H9 (cell line): ENCODE measurements at regions not wholly inside any gene's neighbourhood (a gene's known extent, or its start where the extent isn't known, plus 50 kb on each side); places are given as distances from the start of the nearest gene placed in this dataset.

Source experiments
- DNase-seq: peaks from one replicate; pipeline ENCODE4 v3.0.0-alpha.2; 2017
- H2AFZ ChIP-seq: one replicate; pipeline ENCODE4 v1.6.1; 2013; ENCODE audit warnings: mild to moderate bottlenecking, low read length, control low read depth, moderate library complexity
- H2AK5ac ChIP-seq: 2 replicates; pipeline ENCODE4 v1.6.1; 2013; ENCODE audit warnings: low read length, control low read depth, mixed read lengths; ENCODE audit not compliant: insufficient read length
- H2BK120ac ChIP-seq: one replicate; pipeline ENCODE4 v1.6.1; 2013; ENCODE audit warnings: low read depth, mild to moderate bottlenecking, low read length, control low read depth, inconsistent platforms; ENCODE audit not compliant: poor library complexity, severe bottlenecking
- H2BK12ac ChIP-seq: 2 replicates; pipeline ENCODE4 v1.6.1; 2013; ENCODE audit warnings: low read length, control low read depth, mixed read lengths, low read depth; ENCODE audit not compliant: insufficient read length
- H2BK15ac ChIP-seq: 2 replicates; pipeline ENCODE4 v1.6.1; 2013; ENCODE audit warnings: low read depth, low read length, control low read depth
- H2BK20ac ChIP-seq: one replicate; pipeline ENCODE4 v1.6.1; 2013; ENCODE audit warnings: low read depth, mild to moderate bottlenecking, low read length, control low read depth, inconsistent platforms; ENCODE audit not compliant: poor library complexity, severe bottlenecking
- H2BK5ac ChIP-seq: 2 replicates; pipeline ENCODE4 v1.6.1; 2013; ENCODE audit warnings: low read length, control low read depth, mixed read lengths; ENCODE audit not compliant: insufficient read length
- H3K14ac ChIP-seq: 2 replicates; pipeline ENCODE4 v1.6.1; 2013; ENCODE audit warnings: low read length, control low read depth; ENCODE audit not compliant: insufficient read depth
- H3K18ac ChIP-seq: 2 replicates; pipeline ENCODE4 v1.6.1; 2013; ENCODE audit warnings: low read depth, mild to moderate bottlenecking, mixed read lengths, low read length, control low read depth; ENCODE audit not compliant: insufficient read length
- H3K23ac ChIP-seq: 2 replicates; pipeline ENCODE4 v1.6.1; 2013; ENCODE audit warnings: low read length, control low read depth, mixed read lengths, low read depth; ENCODE audit not compliant: insufficient read length
- H3K23me2 ChIP-seq: 2 replicates; pipeline ENCODE4 v1.6.1; 2013; ENCODE audit warnings: low read depth, mild to moderate bottlenecking, mixed read lengths, low read length, control low read depth; ENCODE audit not compliant: insufficient read length, poor library complexity, severe bottlenecking
- H3K27ac ChIP-seq: 2 replicates; pipeline ENCODE4 v1.5.1; 2013; ENCODE audit warnings: low read length, control low read depth, mixed read lengths, low read depth; ENCODE audit not compliant: insufficient read length
- H3K27me3 ChIP-seq: 2 replicates; pipeline ENCODE4 v1.6.1; 2013; ENCODE audit warnings: low read length, control low read depth, inconsistent platforms; ENCODE audit not compliant: insufficient read depth
- H3K4ac ChIP-seq: 2 replicates; pipeline ENCODE4 v1.6.1; 2013; ENCODE audit warnings: low read depth, mild to moderate bottlenecking, control low read depth, inconsistent platforms, low read length, moderate library complexity
- H3K4me1 ChIP-seq: 2 replicates; pipeline ENCODE4 v1.6.1; 2013; ENCODE audit warnings: low read length, control low read depth, inconsistent platforms; ENCODE audit not compliant: insufficient read depth
- H3K4me2 ChIP-seq: 2 replicates; pipeline ENCODE4 v1.6.1; 2013; ENCODE audit warnings: low read length, control low read depth, mixed read lengths; ENCODE audit not compliant: insufficient read length, insufficient read depth
- H3K56ac ChIP-seq: 2 replicates; pipeline ENCODE4 v1.6.1; 2013; ENCODE audit warnings: low read depth, mild to moderate bottlenecking, mixed read lengths, low read length, control low read depth; ENCODE audit not compliant: insufficient read length
- H3K79me1 ChIP-seq: 2 replicates; pipeline ENCODE4 v1.6.1; 2013; ENCODE audit warnings: low read depth, mild to moderate bottlenecking, moderate library complexity, low read length, control low read depth, inconsistent platforms; ENCODE audit not compliant: insufficient read depth, poor library complexity, severe bottlenecking
- H3K79me2 ChIP-seq: 2 replicates; pipeline ENCODE4 v1.6.1; 2013; ENCODE audit warnings: low read length, control low read depth, inconsistent platforms; ENCODE audit not compliant: insufficient read depth
- H3K9ac ChIP-seq: 2 replicates; pipeline ENCODE4 v1.6.1; 2013; ENCODE audit warnings: low read length, control low read depth, mixed read lengths; ENCODE audit not compliant: insufficient read length; ENCODE audit errors: extremely low read depth
- H3K9me3 ChIP-seq: one replicate; pipeline ENCODE4 v1.6.1; 2013; ENCODE audit warnings: low read depth, low read length, inconsistent platforms; ENCODE audit not compliant: control insufficient read depth
- H3T11ph ChIP-seq: one replicate; pipeline ENCODE4 v1.6.1; 2013; ENCODE audit warnings: mild to moderate bottlenecking, low read length, control low read depth, inconsistent platforms
- H4K20me1 ChIP-seq: one replicate; pipeline ENCODE4 v1.6.1; 2013; ENCODE audit not compliant: control insufficient read depth, insufficient read length, insufficient read depth
- H4K5ac ChIP-seq: 2 replicates; pipeline ENCODE4 v1.6.1; 2013; ENCODE audit warnings: low read depth, mild to moderate bottlenecking, mixed read lengths, low read length, control low read depth; ENCODE audit not compliant: insufficient read length
- H4K8ac ChIP-seq: replicated peaks from 2 replicates; pipeline ENCODE4 v1.6.1; 2013; ENCODE audit warnings: low read length, control low read depth, mixed read lengths, low read depth; ENCODE audit not compliant: insufficient read length
- H4K91ac ChIP-seq: 2 replicates; pipeline ENCODE4 v1.6.1; 2013; ENCODE audit warnings: low read depth, mild to moderate bottlenecking, moderate library complexity, mixed read lengths, low read length, control low read depth; ENCODE audit not compliant: insufficient read length
- H3K27ac Mint-ChIP-seq, 3 experiments: 2 replicates in 2 of 3; 3 replicates in 1 of 3; pipeline ENCODE4 v1.8.0; 2020 to 2021; ENCODE audit warnings: mixed read lengths in 3 of 3, mild to moderate bottlenecking in 1 of 3, moderate library complexity in 1 of 3
- H3K27me3 Mint-ChIP-seq: 2 replicates; pipeline ENCODE4 v1.8.0; 2021; ENCODE audit warnings: low read depth, mild to moderate bottlenecking, moderate library complexity, mixed read lengths
- H3K36me3 Mint-ChIP-seq, 3 experiments: 2 replicates in 2 of 3; 3 replicates in 1 of 3; pipeline ENCODE4 v1.8.0; 2020 to 2021; ENCODE audit warnings: low read depth in 3 of 3, mixed read lengths in 3 of 3; ENCODE audit not compliant: insufficient read depth in 1 of 3
- H3K4me1 Mint-ChIP-seq, 2 experiments: 2 replicates each; pipeline ENCODE4 v1.8.0; 2020; ENCODE audit warnings: mixed read lengths in 2 of 2
- H3K4me3 Mint-ChIP-seq, 2 experiments: 2 replicates in 1 of 2; 3 replicates in 1 of 2; pipeline ENCODE4 v1.8.0; 2020 to 2021; ENCODE audit warnings: mild to moderate bottlenecking in 2 of 2, mixed read lengths in 2 of 2, moderate library complexity in 1 of 2
- H3K9me3 Mint-ChIP-seq, 2 experiments: 2 replicates in 1 of 2; 3 replicates in 1 of 2; pipeline ENCODE4 v1.8.0; 2020; ENCODE audit warnings: mild to moderate bottlenecking in 2 of 2, mixed read lengths in 2 of 2, moderate library complexity in 1 of 2
- CTCF ChIP-seq: fragments of 200-600 bp; sonication (generic); conservative IDR thresholded peaks from 3 replicates; pipeline ENCODE4 v1.8.0; 2021; ENCODE audit warnings: antibody characterized with exemption, mild to moderate bottlenecking
- WGBS: extraction: QIAGEN DNeasy Blood & Tissue Kit; methylation state at CpG from one replicate; pipeline ENCODE4 v1.1.7; 2013; ENCODE audit warnings: missing lambda C conversion rate, low lambda C conversion rate, mixed read lengths; ENCODE audit not compliant: insufficient read length; ENCODE audit errors: extremely low coverage; 5-methylcytosine and 5-hydroxymethylcytosine counted together

GRCh38 chr21:20110368-20110767 lies 887.8 kb upstream of the NCAM2 start:
- no peaks in the 10 kb centered on the region for H3K27me3 Mint-ChIP-seq
- no peak overlapping the region for H3K27ac ChIP-seq
- peaks cover 4% of the 10 kb centered on the region in 2 experiments; a peak in 3 of 5 replicates for H3K9me3 Mint-ChIP-seq
- H3K36me3 Mint-ChIP-seq, result peaks cover 0 to 8% (median 0%) of the 10 kb centered on the region in 3 experiments; a peak in 3 of 7 replicates
- no peaks in the 10 kb centered on the region; the same call in 1 of the 2 replicates for H3K4me1 ChIP-seq
- no peak overlapping the region for H2AFZ ChIP-seq
- no peaks in the 10 kb centered on the region for H3K23me2 ChIP-seq
- H4K91ac ChIP-seq, result no peak overlapping the region
- no peak overlapping the region for H2BK5ac ChIP-seq
- no peak overlapping the region for H3K4ac ChIP-seq
- H2BK12ac ChIP-seq, result no peak overlapping the region
- H3K9ac ChIP-seq, result no peak overlapping the region
- no peak overlapping the region for H3K18ac ChIP-seq
- no peak overlapping the region for H2BK120ac ChIP-seq
- TF ChIP-seq CTCF, result no peak
- H2BK15ac ChIP-seq, result no peak overlapping the region
- no peak overlapping the region for H2AK5ac ChIP-seq
- no peak overlapping the region for H2BK20ac ChIP-seq
- H4K20me1 ChIP-seq, result no peaks in the 10 kb centered on the region
- H3K4me3 Mint-ChIP-seq, result no peak overlapping the region
- H3K56ac ChIP-seq, result no peak overlapping the region
- H3K27ac Mint-ChIP-seq, result 0 out of 7 replicates have a peak overlapping the region, but pooled peaks of 1 of the 3 experiments have one; percentile 31
- no peak for DNase-seq
- H3K4me1 Mint-ChIP-seq, result peaks cover 9 to 14% of the 10 kb centered on the region in 2 experiments
- H4K8ac ChIP-seq, result no peak overlapping the region
- H3T11ph ChIP-seq, result no peak overlapping the region
- no CpG with 5 or more reads among the region's 2 CpGs for WGBS
- no peaks in the 10 kb centered on the region for H3K9me3 ChIP-seq
- H3K4me2 ChIP-seq, result no peak overlapping the region
- H3K14ac ChIP-seq, result no peak overlapping the region
- H3K27me3 ChIP-seq, result no peaks in the 10 kb centered on the region
- no peaks in the 10 kb centered on the region for H3K79me2 ChIP-seq
- H3K23ac ChIP-seq, result no peak overlapping the region
- H4K5ac ChIP-seq, result no peak overlapping the region
- no peaks in the 10 kb centered on the region for H3K79me1 ChIP-seq
